ENCODE measurements at regions not wholly inside any gene's neighbourhood (a gene's known extent, or its start where the extent isn't known, plus 50 kb on each side); places are given as distances from the start of the nearest gene placed in this dataset.

GRCh38 chr1:59172693-59173092 is 124.2 kb upstream of the FGGY start:
- no peak for TF ChIP-seq USF1 (IDR thresholded peaks at IDR 0.05)
- TF ChIP-seq REST (IDR thresholded peaks at IDR 0.05; ENCODE audit: low read depth): no peak
- TF ChIP-seq YY1 (IDR thresholded peaks at IDR 0.05; ENCODE audit: low read depth): no peak
- no peak for TF ChIP-seq ZBTB7A (IDR thresholded peaks at IDR 0.05; ENCODE audit: low read depth)
- TF ChIP-seq EGR1 (IDR thresholded peaks at IDR 0.05): no peak

DNA sequence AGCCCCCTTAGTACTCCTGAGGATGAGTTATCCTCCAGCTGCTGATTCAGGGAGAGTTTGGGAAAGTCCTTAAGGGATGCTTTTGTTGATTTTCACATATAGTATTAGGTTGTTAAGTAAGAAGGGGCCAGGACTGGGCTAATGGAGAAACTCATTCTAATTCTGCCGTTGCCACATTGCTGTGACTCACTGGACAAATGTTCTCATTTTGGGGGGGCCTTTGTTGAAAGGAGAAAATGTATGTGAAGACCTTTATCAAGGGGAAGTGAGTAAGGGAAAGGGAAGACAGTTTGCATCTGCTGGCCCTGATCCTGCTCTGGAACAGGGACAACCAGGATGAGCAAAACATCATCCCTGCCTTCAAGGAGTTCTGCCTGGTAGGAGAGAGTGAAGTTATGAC is 123.2 kb upstream of the FGGY start:
- TF ChIP-seq CREB1 (IDR thresholded peaks at IDR 0.05; ENCODE audit: low read depth): no peak
- no peak for TF ChIP-seq ZBTB7A (IDR thresholded peaks at IDR 0.05; ENCODE audit: low read depth)
- no peak for TF ChIP-seq NFIC (IDR thresholded peaks at IDR 0.05)
- TF ChIP-seq REST (IDR thresholded peaks at IDR 0.05; ENCODE audit: low read depth): no peak
- TF ChIP-seq TAF1 (IDR thresholded peaks at IDR 0.05; ENCODE audit: low read depth): no peak
- TF ChIP-seq, protein P1, sequence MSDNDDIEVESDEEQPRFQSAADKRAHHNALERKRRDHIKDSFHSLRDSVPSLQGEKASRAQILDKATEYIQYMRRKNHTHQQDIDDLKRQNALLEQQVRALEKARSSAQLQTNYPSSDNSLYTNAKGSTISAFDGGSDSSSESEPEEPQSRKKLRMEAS (IDR thresholded peaks at IDR 0.05): no peak
- TF ChIP-seq YY1 (IDR thresholded peaks at IDR 0.05; ENCODE audit: low read depth): no peak
- no peak for TF ChIP-seq TCF12 (IDR thresholded peaks at IDR 0.05; ENCODE audit: low read depth)
- no peak for TF ChIP-seq USF1 (IDR thresholded peaks at IDR 0.05)
- TF ChIP-seq TEAD4 (IDR thresholded peaks at IDR 0.05): no peak
- TF ChIP-seq CEBPB (IDR thresholded peaks at IDR 0.05): no peak
- TF ChIP-seq EGR1 (IDR thresholded peaks at IDR 0.05): no peak
- no peak for TF ChIP-seq RAD21 (IDR thresholded peaks at IDR 0.05; ENCODE audit: low read depth)

DNA sequence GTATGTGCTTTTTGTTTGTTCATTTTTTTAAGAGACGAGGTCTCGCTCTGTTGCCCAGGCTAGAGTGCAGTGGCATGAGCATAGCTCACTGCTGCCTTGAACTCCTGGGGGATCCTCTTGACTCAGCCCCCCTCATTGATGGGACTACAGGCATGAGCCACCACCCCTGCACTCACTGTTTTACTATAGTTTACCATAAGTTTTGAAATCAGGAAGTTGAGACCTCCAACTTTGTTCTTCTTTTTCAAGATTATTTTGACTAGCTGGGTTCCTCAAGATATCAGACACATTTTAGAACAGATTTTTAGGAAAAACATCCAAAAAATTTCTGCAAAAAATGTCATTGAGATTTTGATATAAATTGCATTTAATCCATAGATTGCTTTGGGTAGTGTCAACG is 120.4 kb upstream of the FGGY start:
- TF ChIP-seq RAD21 (IDR thresholded peaks at IDR 0.05; ENCODE audit: low read depth) (no peak), ZBTB7A (IDR thresholded peaks at IDR 0.05; ENCODE audit: low read depth) (no peak), TCF12 (IDR thresholded peaks at IDR 0.05; ENCODE audit: low read depth) (no peak), CREB1 (IDR thresholded peaks at IDR 0.05; ENCODE audit: low read depth) (no peak), TEAD4 (IDR thresholded peaks at IDR 0.05) (no peak), USF1 (IDR thresholded peaks at IDR 0.05) (no peak), YY1 (IDR thresholded peaks at IDR 0.05; ENCODE audit: low read depth) (no peak), EP300 (IDR thresholded peaks at IDR 0.05; ENCODE audit: borderline replicate concordance) (no peak), EGR1 (IDR thresholded peaks at IDR 0.05) (no peak)
- TF ChIP-seq, protein P1 (IDR thresholded peaks at IDR 0.05): no peak

GRCh38 chr1:59177756-59178155 is 119.1 kb upstream of the FGGY start:
- no peak for TF ChIP-seq USF1 (IDR thresholded peaks at IDR 0.05)

DNA sequence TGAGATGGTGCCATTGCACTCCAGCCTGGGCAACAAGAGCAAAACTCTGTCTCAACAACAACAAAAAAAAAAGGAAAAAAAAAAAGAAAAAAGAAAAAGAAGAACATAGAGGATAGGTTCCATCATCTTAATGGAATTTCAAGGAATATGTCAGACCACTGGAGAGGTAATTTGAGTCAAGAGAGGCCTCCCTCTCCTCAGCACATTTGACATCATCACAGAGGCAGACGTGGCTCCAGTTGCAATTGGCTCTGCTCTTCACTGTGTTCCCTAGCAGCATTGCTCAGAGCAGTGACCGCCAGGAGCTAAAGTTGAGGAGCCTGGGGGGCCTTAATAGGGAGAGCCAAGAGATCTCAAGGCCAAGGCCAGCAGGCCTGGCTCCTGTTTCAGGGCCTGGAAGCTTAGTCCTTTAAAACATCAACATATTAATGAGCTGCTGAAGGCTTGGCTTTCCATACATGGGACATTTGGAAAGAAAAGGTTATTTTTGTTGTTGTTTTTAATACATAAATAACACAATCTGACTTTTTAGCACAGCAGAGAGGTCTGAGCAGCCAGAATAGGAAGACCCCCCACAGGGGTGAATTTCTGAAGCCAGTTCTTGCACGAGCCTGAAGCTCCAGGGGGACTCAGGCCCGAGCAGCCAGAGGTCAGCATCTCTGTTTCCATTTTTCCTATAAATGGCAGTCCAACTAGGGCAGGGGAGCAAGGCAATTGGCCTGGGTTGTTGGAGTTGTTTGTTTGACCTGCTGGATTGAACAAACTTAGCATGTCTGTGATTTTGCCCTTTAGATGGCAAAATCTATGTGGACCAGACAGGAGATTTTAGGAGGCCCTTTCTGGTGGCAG is 118.3 kb upstream of the FGGY start:
- TF ChIP-seq TEAD4 (IDR thresholded peaks at IDR 0.05): no peak

- TF ChIP-seq CREB1 (IDR thresholded peaks at IDR 0.05; ENCODE audit: low read depth): no peak
- TF ChIP-seq NFIC (IDR thresholded peaks at IDR 0.05): no peak
- TF ChIP-seq TEAD4 (IDR thresholded peaks at IDR 0.05): no peak
- TF ChIP-seq ZBTB7A (IDR thresholded peaks at IDR 0.05; ENCODE audit: low read depth): no peak
- TF ChIP-seq TAF1 (IDR thresholded peaks at IDR 0.05; ENCODE audit: low read depth): no peak
- no peak for TF ChIP-seq TCF12 (IDR thresholded peaks at IDR 0.05; ENCODE audit: low read depth)
- no peak for TF ChIP-seq CEBPB (IDR thresholded peaks at IDR 0.05)
- no peak for TF ChIP-seq REST (IDR thresholded peaks at IDR 0.05; ENCODE audit: low read depth)
- no peak for TF ChIP-seq RAD21 (IDR thresholded peaks at IDR 0.05; ENCODE audit: low read depth)
- no peak for TF ChIP-seq EGR1 (IDR thresholded peaks at IDR 0.05)
- TF ChIP-seq, protein P1 (IDR thresholded peaks at IDR 0.05): no peak
- no peak for TF ChIP-seq FOXM1 (IDR thresholded peaks at IDR 0.05; ENCODE audit: borderline replicate concordance, low read depth)
- no peak for TF ChIP-seq EP300 (IDR thresholded peaks at IDR 0.05; ENCODE audit: borderline replicate concordance)
- TF ChIP-seq YY1 (IDR thresholded peaks at IDR 0.05; ENCODE audit: low read depth): no peak
- no peak for TF ChIP-seq USF1 (IDR thresholded peaks at IDR 0.05)
Observed at GRCh38 chr1:59179673-59180072, 117.2 kb upstream of the FGGY start.

Data from Ishikawa (cell line).